Spinal cord (tissue), 9 donors: ENCODE measurements at regions not wholly inside any gene's neighbourhood (a gene's known extent, or its start where the extent isn't known, plus 50 kb on each side); places are given as distances from the start of the nearest gene placed in this dataset.
"Not testable (repeated sequence)": the region's sequence is repeated elsewhere in the genome, so short reads cannot be mapped to it uniquely, and the experiment has no call there.

Experiments
- DNase-seq, 6 donors: peaks; one replicate each; pipeline versions ENCODE4 v3.0.0 to v3.0.0-alpha.2; 2013 to 2015; ENCODE audit warnings: low spot score in 6 of 6, low read depth in 4 of 6
- H3K27ac ChIP-seq: one replicate; pipeline ENCODE4 v1.5.1; 2013; ENCODE audit warnings: low read depth, low read length, control low read depth
- H3K27me3 ChIP-seq: one replicate; pipeline ENCODE4 v1.6.1; 2013; ENCODE audit warnings: low read length; ENCODE audit not compliant: control insufficient read depth, insufficient read depth
- H3K36me3 ChIP-seq: one replicate; pipeline ENCODE4 v1.6.1; 2013; ENCODE audit warnings: low read length; ENCODE audit not compliant: control insufficient read depth, insufficient read depth
- H3K4me1 ChIP-seq: one replicate; pipeline ENCODE4 v1.6.1; 2013; ENCODE audit warnings: low read length; ENCODE audit not compliant: control insufficient read depth, insufficient read depth
- H3K4me3 ChIP-seq: one replicate; pipeline ENCODE4 v1.5.1; 2013; ENCODE audit warnings: low read depth, low read length, control low read depth
- H3K9me3 ChIP-seq: one replicate; pipeline ENCODE4 v1.6.1; 2013; ENCODE audit warnings: low read length; ENCODE audit not compliant: control insufficient read depth, insufficient read depth
- WGBS: methylation state at CpG from one replicate; pipeline ENCODE4 v1.1.5; 2013; ENCODE audit warnings: missing lambda C conversion rate; ENCODE audit not compliant: insufficient coverage; 5-methylcytosine and 5-hydroxymethylcytosine counted together
- donor health status: healthy.

DNA sequence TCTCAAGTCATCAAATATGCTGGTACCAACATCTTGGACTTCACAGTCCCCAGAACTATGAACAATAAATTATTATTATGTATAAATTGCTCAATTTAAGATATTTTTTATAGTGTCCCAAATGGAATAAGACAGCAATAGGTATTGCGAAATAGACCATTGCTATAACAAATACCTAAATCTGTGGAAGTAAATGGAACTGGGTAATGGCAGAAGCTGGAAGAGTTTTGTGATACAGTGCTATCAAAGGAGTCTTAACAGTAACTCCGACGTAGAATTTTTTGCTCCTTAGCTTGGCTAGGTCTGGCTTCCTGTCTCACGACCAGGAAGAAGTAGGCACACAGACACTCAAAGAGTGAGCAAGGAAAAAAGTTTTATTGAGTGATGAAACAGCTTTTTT, 1791.5 kb downstream of the PLA2G4A start:
- Histone ChIP-seq H3K9me3 (no peaks in the 10 kb centered on the region), H3K27ac (no peak overlapping the region), H3K4me3 (no peak overlapping the region), H3K36me3 (no peaks in the 10 kb centered on the region), H3K4me1 (no peaks in the 10 kb centered on the region), H3K27me3 (no peaks in the 10 kb centered on the region)
- 100% methylated on average over 3 of the region's 4 CpGs for WGBS
- no peak for DNase-seq

DNA sequence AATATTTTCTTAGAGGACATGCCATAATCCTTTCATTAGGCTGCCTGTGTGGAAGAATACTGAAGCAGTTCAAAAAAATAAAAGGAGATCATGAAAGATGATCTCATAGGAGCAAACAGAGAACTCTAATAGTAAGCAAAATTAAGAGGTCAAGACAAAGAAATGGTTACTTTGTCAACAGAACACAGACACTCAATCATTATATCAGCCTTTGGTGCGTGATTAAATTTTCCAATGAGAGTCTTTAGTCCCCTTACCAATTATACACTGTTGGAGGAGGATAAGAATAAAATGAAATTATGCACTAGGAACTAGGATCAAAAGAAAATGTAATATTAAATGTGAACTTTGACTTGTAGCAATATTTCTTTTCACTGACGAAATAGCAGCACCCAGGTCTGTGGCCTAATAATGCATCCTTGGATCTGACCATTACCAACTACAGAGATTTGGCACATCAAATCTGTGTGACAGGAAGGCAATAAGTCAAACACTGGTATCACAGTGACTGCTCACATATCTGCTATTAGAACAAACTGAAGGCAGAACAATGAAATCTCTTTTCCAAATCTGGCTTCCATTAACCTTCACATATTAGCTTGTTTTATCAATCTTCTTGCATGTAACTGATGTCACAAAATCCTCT, 1812.9 kb downstream of the PLA2G4A start:
- H3K27me3 ChIP-seq = no peaks in the 10 kb centered on the region
- H3K9me3 ChIP-seq = no peaks in the 10 kb centered on the region
- no peak for DNase-seq
- H3K36me3 ChIP-seq = no peaks in the 10 kb centered on the region
- no peaks in the 10 kb centered on the region for H3K4me1 ChIP-seq
- no peak overlapping the region for H3K27ac ChIP-seq
- no peak overlapping the region for H3K4me3 ChIP-seq
- WGBS = 83% methylated on average over 1 of the region's 2 CpGs

DNA sequence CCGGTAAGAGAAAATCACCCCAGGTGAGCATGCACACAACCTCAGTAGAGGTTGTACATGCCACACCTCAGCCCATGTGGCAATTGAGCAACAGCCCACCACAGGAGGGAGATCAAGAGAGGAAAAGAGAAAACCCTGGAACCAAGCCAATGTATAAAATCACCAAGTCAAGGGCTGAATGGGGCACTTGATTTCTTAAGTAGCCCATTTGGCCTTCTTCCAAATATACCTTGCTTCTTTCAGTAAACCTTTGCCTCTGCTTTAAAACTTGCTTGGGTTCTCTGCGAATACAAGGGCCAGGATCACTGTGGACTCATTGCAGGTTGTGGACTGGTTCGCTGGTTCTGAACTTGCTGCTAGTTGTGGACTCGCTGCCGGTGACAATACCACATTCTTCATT, 1814.0 kb downstream of the PLA2G4A start:
- no peak overlapping the region for H3K4me3 ChIP-seq
- H3K9me3 ChIP-seq = no peaks in the 10 kb centered on the region
- no peaks in the 10 kb centered on the region for H3K4me1 ChIP-seq
- WGBS = 94% methylated on average over 2 of the region's 5 CpGs
- no peak for DNase-seq
- H3K27ac ChIP-seq = no peak overlapping the region
- H3K27me3 ChIP-seq = no peaks in the 10 kb centered on the region
- no peaks in the 10 kb centered on the region for H3K36me3 ChIP-seq

DNA sequence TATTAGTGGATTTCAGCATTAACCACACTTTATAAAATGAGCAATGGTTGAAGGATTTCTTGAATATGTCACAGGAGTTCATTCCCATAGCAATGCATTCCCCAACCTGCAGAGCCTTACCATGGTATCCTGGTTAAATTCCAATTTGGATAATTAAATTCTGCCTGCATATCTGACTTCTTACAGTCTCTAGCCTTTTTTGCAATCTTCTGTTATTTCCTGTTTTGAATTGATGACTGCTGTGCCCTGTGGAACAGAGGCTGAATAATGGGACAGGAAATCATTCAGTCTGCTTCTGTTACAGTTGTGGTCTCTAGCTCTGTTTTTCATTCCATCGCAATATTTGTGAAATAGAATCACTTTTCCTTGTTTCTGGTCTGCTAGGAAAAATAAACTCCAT, 1823.9 kb downstream of the PLA2G4A start:
- Histone ChIP-seq H3K27me3 (no peaks in the 10 kb centered on the region), H3K9me3 (no peaks in the 10 kb centered on the region), H3K27ac (no peak overlapping the region), H3K4me3 (no peak overlapping the region), H3K4me1 (no peaks in the 10 kb centered on the region), H3K36me3 (no peaks in the 10 kb centered on the region)
- peak in 3 of 6 donors; percentile 5 to 51 (median 16) for DNase-seq
- WGBS = no CpG with 5 or more reads among the region's 1 CpG

DNA sequence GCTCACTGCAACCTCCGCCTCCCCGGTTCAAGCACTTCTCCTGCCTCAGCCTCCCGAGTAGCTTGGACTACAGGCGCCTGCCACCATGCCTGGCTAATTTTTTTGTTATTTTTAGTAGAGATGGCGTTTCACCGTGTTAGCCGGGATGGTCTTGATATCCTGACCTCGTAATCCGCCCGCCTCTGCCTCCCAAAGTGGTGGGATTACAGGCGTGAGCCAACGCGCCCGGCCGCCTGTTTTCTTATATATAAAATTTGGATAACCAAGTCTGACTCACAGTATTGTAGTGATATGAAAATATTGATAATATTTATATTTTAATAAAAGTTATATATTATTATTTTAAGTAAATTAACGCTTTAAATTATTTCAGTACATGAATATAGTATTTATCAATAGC, 1821.7 kb downstream of the BRINP3 start:
- 100% methylated on average over 1 of the region's 16 CpGs for WGBS
- H3K4me1 ChIP-seq, H3K27ac ChIP-seq, H3K36me3 ChIP-seq, H3K4me3 ChIP-seq, DNase-seq, H3K9me3 ChIP-seq, H3K27me3 ChIP-seq: not testable (repeated sequence)

DNA sequence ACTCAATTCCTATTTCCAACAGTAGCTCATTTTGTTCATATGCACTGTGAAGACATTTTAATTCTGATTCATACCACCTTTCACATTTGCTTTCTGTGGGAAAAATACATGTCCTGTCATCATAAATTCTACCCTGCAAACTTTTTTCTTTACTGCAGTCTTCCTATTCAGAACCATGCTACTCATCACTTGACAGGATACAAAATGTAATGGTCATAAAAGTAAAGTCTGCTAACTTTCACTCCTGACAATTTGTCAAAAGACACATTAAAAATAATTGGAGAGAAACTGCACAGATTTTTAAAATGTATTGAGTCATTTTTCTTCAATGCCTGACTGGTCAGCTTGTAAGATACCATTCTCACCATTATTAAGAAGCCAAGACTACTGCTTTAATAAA, 1817.1 kb downstream of the BRINP3 start:
- Histone ChIP-seq H3K4me1 (no peaks in the 10 kb centered on the region), H3K36me3 (no peaks in the 10 kb centered on the region), H3K4me3 (no peak overlapping the region), H3K27ac (no peak overlapping the region), H3K9me3 (no peaks in the 10 kb centered on the region), H3K27me3 (no peaks in the 10 kb centered on the region)
- DNase-seq = peak in 1 of 6 donors; percentile 22

DNA sequence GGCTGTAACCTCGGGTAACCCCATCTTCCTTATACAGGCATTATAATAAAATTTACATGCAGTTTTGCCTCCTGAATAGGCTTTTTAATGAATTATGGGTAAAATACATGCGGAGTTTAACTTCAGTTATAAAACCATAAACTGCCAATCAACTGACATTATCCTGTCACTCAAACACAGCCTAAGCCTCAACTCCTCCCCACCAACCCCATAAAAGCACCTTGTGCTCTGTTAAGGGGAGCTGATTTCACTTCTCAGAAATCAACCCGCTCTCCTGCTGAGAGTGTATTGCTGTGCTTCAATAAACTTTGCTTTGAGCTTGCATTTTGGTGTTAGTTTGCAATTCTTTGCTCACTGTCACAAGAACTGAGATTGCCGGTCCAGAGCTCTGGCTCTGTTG, 1812.2 kb downstream of the BRINP3 start:
- no peaks in the 10 kb centered on the region for H3K9me3 ChIP-seq
- 29% methylated on average over 1 of the region's 4 CpGs for WGBS

DNA sequence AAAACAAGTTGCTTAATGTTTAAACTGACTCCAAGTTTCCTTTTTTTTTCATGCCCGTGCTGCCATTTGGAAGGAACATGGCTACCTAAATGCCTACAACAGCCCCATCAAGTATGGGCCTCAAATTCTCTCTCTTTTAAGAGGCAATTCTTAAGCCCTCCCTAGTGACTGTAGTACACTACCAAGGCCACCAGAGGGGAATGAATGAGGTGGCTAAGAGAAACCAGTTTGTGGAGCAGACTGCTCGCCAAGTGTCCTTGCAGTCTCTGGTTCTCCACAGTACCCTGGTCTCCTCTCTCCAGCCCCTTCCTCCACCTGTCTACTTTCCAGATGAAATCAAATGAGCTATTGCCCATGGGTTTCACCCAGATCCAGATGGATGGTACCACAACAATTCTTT, 1809.6 kb downstream of the BRINP3 start:
- 86% methylated on average over 1 of the region's 2 CpGs for WGBS
- Histone ChIP-seq H3K4me1 (no peaks in the 10 kb centered on the region), H3K9me3 (no peaks in the 10 kb centered on the region), H3K4me3 (no peak overlapping the region), H3K27ac (no peak overlapping the region), H3K27me3 (no peaks in the 10 kb centered on the region), H3K36me3 (no peaks in the 10 kb centered on the region)
- DNase-seq = no peak

More for the DNA sequence above, 1812.2 kb downstream of the BRINP3 start:
- DNase-seq = no peak
- Histone ChIP-seq H3K27ac (no peak overlapping the region), H3K27me3 (no peaks in the 10 kb centered on the region), H3K36me3 (no peaks in the 10 kb centered on the region), H3K4me3 (no peak overlapping the region), H3K4me1 (no peaks in the 10 kb centered on the region)

DNA sequence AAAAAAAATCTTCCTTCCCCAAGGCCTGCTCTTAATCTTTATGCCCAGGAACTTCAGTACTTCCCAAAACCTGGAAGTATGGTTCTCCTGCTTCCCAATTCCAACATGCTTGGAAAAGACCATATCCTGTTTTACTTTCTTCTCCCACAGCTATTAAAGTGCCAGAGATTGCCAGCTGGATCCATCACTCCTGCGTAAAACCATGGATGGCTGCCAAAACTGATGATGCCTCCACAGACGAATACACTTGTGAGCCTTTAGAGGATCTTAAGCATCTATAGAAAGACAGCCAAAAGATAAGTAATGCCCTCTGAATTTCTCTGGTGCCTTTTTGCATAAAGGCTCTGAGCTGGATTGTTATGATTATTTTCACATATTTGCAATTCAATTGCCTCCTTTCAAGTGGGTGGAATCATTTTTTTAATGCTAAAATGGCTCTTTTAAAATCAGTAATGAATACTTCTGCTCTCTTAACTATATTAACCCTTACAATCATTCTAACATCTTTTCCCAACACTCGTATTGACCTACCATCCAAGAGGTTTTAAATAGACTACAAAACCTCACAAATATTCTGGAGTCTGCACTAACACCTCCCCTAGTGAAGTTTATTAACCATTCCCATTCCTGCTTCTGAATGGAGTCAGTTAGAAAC, 1807.8 kb downstream of the BRINP3 start:
- no peaks in the 10 kb centered on the region for H3K9me3 ChIP-seq
- no peaks in the 10 kb centered on the region for H3K27me3 ChIP-seq
- 36% methylated on average over 3 of the region's 3 CpGs for WGBS
- H3K4me3 ChIP-seq = no peak overlapping the region
- no peaks in the 10 kb centered on the region for H3K36me3 ChIP-seq
- H3K27ac ChIP-seq = no peak overlapping the region
- no peaks in the 10 kb centered on the region for H3K4me1 ChIP-seq
- peak in 2 of 6 donors; percentile 71 to 82 for DNase-seq

DNA sequence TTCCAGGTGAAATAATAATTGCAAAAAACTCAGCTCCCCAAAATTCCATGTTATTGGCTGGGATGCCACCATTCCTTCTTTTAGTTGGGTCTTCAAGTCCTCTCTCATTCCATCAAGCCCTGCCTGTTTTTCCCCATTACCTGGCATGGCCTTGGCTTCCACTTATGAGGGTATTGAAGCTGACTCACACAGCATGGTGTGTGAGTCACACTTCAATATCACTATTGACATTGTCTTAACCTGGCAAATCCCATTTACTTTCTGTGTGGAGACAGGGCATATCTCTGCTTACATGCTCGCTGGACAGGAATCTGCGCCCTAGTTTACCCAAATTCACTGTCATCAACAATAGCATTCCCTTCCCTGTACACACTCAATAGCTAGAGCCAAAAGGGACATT, 1806.8 kb downstream of the BRINP3 start:
- Histone ChIP-seq H3K9me3 (no peaks in the 10 kb centered on the region), H3K27me3 (no peaks in the 10 kb centered on the region), H3K4me1 (no peaks in the 10 kb centered on the region), H3K4me3 (no peak overlapping the region), H3K36me3 (no peaks in the 10 kb centered on the region), H3K27ac (no peak overlapping the region)
- 94% methylated on average over 2 of the region's 2 CpGs for WGBS
- no peak for DNase-seq
